PC-9 (cell line): ENCODE measurements at regions not wholly inside any gene's neighbourhood (a gene's known extent, or its start where the extent isn't known, plus 50 kb on each side); places are given as distances from the start of the nearest gene placed in this dataset.

Experiments
- EZH2 ChIP-seq: fragments of 200-600 bp; sonication (generic); IDR thresholded peaks from 2 replicates; pipeline ENCODE4 v1.8.0; 2017; ENCODE audit warnings: antibody characterized with exemption, low read depth
- TF ChIP-seq, protein P1 (sequence below): fragments of 200-600 bp; sonication (generic); conservative IDR thresholded peaks from 2 replicates; pipeline ENCODE4 v1.6.1; 2017; ENCODE audit warnings: mixed run types, antibody characterized with exemption, mild to moderate bottlenecking, moderate library complexity

DNA sequence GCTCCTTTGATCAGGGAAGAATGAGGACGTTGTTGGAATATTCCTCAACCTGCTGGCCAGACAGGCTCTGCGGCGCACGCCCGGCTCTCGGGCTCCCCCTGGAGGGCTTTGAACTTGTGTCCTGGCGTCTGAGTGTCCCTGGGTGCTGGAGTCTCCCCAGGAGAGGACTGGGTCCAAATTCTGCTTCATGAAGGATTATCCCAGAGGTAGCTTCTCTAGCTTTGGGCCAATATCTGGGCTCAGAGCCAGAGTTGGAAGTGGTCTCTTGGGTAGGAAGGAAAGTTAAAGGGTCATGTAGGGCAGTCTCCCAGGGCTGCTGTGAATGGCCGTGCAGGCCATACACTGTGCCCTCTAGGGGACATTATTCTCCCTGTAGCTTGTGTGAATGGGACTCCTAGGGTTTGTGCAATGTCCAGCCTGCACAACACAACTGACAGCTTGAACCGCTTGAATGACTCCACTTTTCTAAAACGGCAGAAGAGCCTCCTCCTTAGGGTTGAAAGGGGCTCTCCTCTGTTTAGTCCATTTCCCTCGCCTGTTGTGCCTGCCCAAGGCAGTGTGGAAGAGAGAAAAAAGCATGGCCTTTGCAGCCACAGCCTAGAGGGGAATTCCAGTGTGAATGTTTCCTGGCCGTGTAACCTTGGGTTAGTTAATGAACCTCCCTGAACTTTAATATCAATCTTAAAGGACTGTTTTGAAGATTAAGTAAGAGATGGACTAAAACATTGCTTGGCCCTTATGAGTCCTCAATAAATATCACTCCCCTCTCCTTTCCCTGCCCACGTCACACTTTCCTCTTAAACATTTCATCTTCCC is 111.2 kb upstream of the THY1 start:
- TF ChIP-seq, protein P1, sequence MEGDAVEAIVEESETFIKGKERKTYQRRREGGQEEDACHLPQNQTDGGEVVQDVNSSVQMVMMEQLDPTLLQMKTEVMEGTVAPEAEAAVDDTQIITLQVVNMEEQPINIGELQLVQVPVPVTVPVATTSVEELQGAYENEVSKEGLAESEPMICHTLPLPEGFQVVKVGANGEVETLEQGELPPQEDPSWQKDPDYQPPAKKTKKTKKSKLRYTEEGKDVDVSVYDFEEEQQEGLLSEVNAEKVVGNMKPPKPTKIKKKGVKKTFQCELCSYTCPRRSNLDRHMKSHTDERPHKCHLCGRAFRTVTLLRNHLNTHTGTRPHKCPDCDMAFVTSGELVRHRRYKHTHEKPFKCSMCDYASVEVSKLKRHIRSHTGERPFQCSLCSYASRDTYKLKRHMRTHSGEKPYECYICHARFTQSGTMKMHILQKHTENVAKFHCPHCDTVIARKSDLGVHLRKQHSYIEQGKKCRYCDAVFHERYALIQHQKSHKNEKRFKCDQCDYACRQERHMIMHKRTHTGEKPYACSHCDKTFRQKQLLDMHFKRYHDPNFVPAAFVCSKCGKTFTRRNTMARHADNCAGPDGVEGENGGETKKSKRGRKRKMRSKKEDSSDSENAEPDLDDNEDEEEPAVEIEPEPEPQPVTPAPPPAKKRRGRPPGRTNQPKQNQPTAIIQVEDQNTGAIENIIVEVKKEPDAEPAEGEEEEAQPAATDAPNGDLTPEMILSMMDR = peak; percentile 99
- no peak for TF ChIP-seq EZH2
